ENCODE measurements at regions not wholly inside any gene's neighbourhood (a gene's known extent, or its start where the extent isn't known, plus 50 kb on each side); places are given as distances from the start of the nearest gene placed in this dataset.

DNA sequence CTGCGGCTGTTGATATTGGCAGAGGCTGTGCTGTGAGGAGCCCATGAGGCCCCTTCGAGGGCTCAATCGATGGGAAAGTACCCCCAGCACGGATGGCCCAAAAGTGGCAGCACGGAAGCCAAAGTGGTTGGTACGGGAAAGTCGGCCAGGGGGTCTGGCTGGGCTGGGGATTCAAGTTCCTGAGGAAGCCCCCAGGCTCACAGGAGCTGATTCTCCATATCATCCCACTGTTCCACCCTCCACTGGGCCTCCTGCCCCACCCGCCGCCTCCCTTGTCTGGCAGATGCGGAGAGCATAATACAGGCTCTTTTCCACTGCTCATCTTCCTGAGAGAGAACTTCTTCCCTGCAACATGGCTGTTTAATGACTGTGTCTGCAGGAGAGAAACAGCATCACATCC, 217.8 kb upstream of the CST7 start:
- H2AFZ ChIP-seq (ENCODE audit: low read depth, low read length): no peak overlapping the region
- intact Hi-C loops (cut with micrococcal nuclease): no loop called here
- H3K36me3 ChIP-seq (ENCODE audit: control insufficient read depth in 2 of 2, extremely low read depth in 1 of 2, insufficient read depth in 2 of 2, low read length in 2 of 2): no peaks in the 10 kb centered on the region
- ChIA-PET POLR2A (no interaction called here), CTCF (no interaction called here)
- H3K27me3 ChIP-seq (ENCODE audit: control insufficient read depth in 2 of 2, insufficient read depth in 2 of 2, low read length in 2 of 2): no peaks in the 10 kb centered on the region
- no peaks in the 10 kb centered on the region for H3K9me1 ChIP-seq (replicated peaks; ENCODE audit: control insufficient read depth, extremely low read depth, insufficient read depth, low read length)
- peaks cover 2% of the 10 kb centered on the region for H3K9me3 ChIP-seq (replicated peaks; ENCODE audit: control insufficient read depth, insufficient read depth, low read length)
- H3K4me3 ChIP-seq (replicated peaks in 1 of 3; ENCODE audit: insufficient read depth in 1 of 3, low read depth in 1 of 3, low read length in 3 of 3): no peak overlapping the region
- no peaks in the 10 kb centered on the region for H3K79me2 ChIP-seq (ENCODE audit: control insufficient read depth, insufficient read depth, low read length)
- no peaks in the 10 kb centered on the region for H3K4me1 ChIP-seq (ENCODE audit: control insufficient read depth, extremely low read depth, insufficient read depth, low read length)
- no TSS peak for BruUV-seq (replicated peaks)
- no peak overlapping the region for H3K27ac ChIP-seq (ENCODE audit: insufficient read depth, low read depth, low read length)
- H4K20me1 ChIP-seq (replicated peaks; ENCODE audit: control insufficient read depth, extremely low read depth, insufficient read depth, low read length): no peaks in the 10 kb centered on the region
- dilution Hi-C loops (cut with MboI; ENCODE audit: extremely low pct_ligation_motif_present, low sequenced_read_pairs): no loop called here
- FAIRE-seq (no peak), DNase-seq (ENCODE audit: low read depth, low spot score) (no peak)
- H3K9ac ChIP-seq (replicated peaks; ENCODE audit: extremely low read depth, insufficient read depth, low read length): no peak overlapping the region
- no peak overlapping the region for H3K4me2 ChIP-seq (ENCODE audit: insufficient read depth, low read length)
- no peak for TF ChIP-seq POLR2AphosphoS5 (IDR thresholded peaks at IDR 0.05; ENCODE audit: insufficient read depth, low read depth, low read length)
- TF ChIP-seq POLR2A (IDR thresholded peaks at IDR 0.05; ENCODE audit: low read depth, low read length): no peak
- no peak for TF ChIP-seq MYC (IDR thresholded peaks at IDR 0.05; ENCODE audit: low read depth, low read length)

DNA sequence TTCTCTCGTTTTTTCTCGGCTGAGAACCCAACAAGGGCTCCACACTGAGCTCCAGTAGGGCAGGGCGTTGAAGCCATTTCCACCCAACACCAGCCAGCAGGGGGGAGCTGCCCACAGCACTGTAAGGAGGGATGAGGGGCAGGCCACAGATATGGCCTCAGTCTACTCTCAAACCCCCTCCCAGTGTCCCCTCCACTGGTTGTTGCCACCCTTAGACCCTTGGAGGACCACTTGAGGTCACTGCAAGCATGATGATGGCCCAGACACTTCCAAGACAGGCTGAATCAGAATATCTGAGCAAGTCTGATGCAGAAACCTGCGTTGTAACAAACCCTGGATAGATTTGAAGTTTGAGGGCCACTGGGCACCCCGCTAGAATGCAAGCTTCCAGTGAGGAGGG, 217.0 kb upstream of the CST7 start:
- dilution Hi-C loops (cut with MboI; ENCODE audit: extremely low pct_ligation_motif_present, low sequenced_read_pairs): no loop called here
- no peaks in the 10 kb centered on the region for H4K20me1 ChIP-seq (replicated peaks; ENCODE audit: control insufficient read depth, extremely low read depth, insufficient read depth, low read length)
- H3K27ac ChIP-seq (ENCODE audit: insufficient read depth, low read depth, low read length): no peak overlapping the region
- no peak overlapping the region for H3K9ac ChIP-seq (replicated peaks; ENCODE audit: extremely low read depth, insufficient read depth, low read length)
- no peaks in the 10 kb centered on the region for H3K4me1 ChIP-seq (ENCODE audit: control insufficient read depth, extremely low read depth, insufficient read depth, low read length)
- H3K9me1 ChIP-seq (replicated peaks; ENCODE audit: control insufficient read depth, extremely low read depth, insufficient read depth, low read length): no peaks in the 10 kb centered on the region
- no peak overlapping the region for H2AFZ ChIP-seq (ENCODE audit: low read depth, low read length)
- H3K79me2 ChIP-seq (ENCODE audit: control insufficient read depth, insufficient read depth, low read length): no peaks in the 10 kb centered on the region
- ChIA-PET POLR2A (no interaction called here), CTCF (no interaction called here)
- intact Hi-C loops (cut with micrococcal nuclease): no loop called here
- H3K4me3 ChIP-seq (replicated peaks in 1 of 3; ENCODE audit: insufficient read depth in 1 of 3, low read depth in 1 of 3, low read length in 3 of 3): no peak overlapping the region
- no peak for FAIRE-seq
- H3K9me3 ChIP-seq (replicated peaks; ENCODE audit: control insufficient read depth, insufficient read depth, low read length): peaks cover 2% of the 10 kb centered on the region
- TF ChIP-seq, protein P1, sequence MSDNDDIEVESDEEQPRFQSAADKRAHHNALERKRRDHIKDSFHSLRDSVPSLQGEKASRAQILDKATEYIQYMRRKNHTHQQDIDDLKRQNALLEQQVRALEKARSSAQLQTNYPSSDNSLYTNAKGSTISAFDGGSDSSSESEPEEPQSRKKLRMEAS (IDR thresholded peaks at IDR 0.05; ENCODE audit: insufficient read depth, insufficient read length): no peak
- no peak for TF ChIP-seq MYC (IDR thresholded peaks at IDR 0.05; ENCODE audit: low read depth, low read length)
- no peak for TF ChIP-seq POLR2AphosphoS5 (IDR thresholded peaks at IDR 0.05; ENCODE audit: insufficient read depth, low read depth, low read length)
- H3K27me3 ChIP-seq (ENCODE audit: control insufficient read depth in 2 of 2, insufficient read depth in 2 of 2, low read length in 2 of 2): no peaks in the 10 kb centered on the region
- no peak for DNase-seq (ENCODE audit: low read depth, low spot score)
- H3K4me2 ChIP-seq (ENCODE audit: insufficient read depth, low read length): no peak overlapping the region
- no TSS peak for BruUV-seq (replicated peaks)
- no peaks in the 10 kb centered on the region for H3K36me3 ChIP-seq (ENCODE audit: control insufficient read depth in 2 of 2, extremely low read depth in 1 of 2, insufficient read depth in 2 of 2, low read length in 2 of 2)

Measured in endothelial cell of umbilical vein (primary cell).